Stimulated activated CD8-positive, alpha-beta memory T cell treated with anti-CD3 and anti-CD28 coated beads, Interleukin-4, amount 100 ng/mL, for 1 hour (primary cell): ENCODE measurements at regions not wholly inside any gene's neighbourhood (a gene's known extent, or its start where the extent isn't known, plus 50 kb on each side); places are given as distances from the start of the nearest gene placed in this dataset.

Experiments
- DNase-seq, 2 donors: peaks; one replicate each; pipeline ENCODE4 v3.0.0-alpha.2; 2020; ENCODE audit warnings: low read depth in 2 of 2, low spot score in 1 of 2

GRCh38 chr4:138894011-138894410 lies 121.6 kb upstream of the NOCT start:
- DNase-seq: no peak

DNA sequence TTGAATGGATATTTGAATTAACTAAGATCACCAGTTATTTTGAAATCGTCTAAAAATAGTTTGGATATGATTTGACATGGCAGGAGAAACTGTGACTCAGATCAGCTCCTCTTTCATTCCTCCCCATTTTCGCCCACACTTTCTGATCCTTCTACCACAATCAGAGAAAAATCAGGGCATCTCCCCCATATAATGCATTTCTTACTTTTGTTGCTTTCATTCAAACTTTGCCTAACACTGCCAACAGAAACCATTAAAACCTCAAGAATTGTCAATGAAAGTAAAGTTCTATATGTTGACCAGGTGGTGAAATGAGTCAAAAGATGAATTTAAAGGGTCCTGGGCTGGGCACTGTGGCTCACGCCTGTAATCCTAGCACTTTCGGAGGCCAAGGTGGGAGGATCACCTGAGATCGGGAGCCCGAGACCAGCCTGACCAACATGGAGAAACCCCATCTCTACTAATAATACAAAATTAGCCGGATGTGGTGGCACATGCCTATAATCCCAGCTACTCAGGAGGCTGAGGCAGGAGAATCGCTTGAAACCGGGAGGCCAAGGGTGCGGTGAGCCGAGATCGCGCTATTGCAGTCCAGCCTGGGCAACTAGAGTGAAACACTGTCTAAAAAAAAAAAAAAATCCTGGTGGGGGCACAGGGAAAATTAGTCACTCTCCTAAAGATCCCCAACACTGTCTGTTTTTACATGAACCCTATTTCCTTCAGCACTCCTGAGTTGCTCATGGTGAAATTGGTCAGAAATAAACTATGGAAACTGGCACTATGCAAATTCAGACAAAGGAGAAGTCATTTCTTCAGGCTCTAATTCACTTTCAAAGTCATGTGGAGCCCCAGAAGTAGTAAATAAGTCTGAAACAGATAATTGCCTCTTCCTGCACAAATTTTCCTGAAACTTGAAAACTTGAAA lies 122.8 kb upstream of the NOCT start:
- no peak for DNase-seq

GRCh38 chr4:138891631-138892031 lies 124.0 kb upstream of the NOCT start:
- DNase-seq: no peak

GRCh38 chr4:138890891-138891570 lies 124.5 kb upstream of the NOCT start:
- no peak for DNase-seq

GRCh38 chr4:138889216-138889615 lies 126.4 kb upstream of the NOCT start:
- no peak for DNase-seq

- DNase-seq: no peak
Measured at GRCh38 chr4:138887741-138888140, 127.8 kb upstream of the NOCT start.

- DNase-seq: no peak
Measured at GRCh38 chr4:138887341-138887740, 128.2 kb upstream of the NOCT start.

GRCh38 chr4:138879757-138880156 lies 135.8 kb upstream of the NOCT start:
- DNase-seq: no peak

- DNase-seq: no peak
Measured at GRCh38 chr4:138875891-138876608, 139.5 kb upstream of the NOCT start.

- no peak for DNase-seq
Measured at GRCh38 chr4:138871555-138871875, 144.1 kb upstream of the NOCT start.

DNA sequence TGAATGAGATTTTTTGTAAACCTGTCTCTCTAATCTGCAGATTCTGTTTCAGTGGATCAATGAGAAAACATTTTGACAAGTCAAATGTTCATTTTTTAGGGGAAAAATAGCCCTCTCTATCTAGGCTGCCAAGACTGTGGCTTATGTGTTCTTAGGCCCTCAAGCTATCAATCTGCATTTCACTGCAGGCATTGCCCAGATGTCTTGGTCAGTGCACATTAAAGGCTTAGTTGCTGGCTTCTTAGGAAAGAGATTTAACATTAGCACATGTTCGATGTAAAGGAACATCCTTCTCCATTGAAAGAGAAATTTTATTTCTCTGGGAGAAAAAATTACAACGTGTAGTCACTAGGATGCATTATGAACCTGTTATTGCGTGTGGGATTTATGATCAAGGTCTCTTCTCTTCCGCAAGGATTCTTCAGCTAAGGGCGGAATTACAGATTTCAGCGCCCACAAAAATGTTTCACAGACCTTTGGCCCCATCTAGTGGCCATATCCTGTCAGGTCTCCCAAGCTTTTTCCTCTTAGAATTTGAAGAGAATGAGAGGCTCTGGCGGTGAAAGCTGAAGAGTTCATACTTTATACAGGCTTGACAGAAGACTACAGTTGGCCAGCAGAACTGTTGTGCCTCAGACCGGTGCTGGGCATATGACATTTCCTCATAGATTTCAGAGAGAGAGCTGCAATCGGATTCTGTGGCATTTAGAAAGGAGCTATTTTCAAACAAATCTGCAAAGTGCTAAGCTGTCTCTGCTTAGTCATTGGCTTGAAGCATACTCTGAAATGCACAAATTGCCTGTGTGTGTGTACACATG lies 144.6 kb upstream of the NOCT start:
- DNase-seq: no peak

DNA sequence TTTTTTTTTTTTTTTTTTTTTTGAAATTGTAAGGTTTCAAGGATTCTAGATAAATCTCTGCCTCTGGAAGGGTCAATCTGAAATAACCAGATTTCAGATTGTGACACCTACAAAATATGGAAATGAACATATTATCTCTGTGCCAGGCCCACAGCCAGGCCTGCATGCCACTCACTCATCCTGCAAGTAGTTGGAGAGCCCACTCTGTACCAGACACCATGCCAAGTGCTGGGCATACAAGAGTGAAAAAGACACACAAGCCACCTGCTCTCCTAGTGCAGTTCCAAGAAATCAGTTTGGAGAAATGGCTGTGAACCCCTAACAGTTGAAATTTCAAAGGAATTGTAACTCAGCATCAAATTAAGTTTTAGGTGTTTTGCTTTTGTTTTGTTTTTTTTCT lies 145.9 kb upstream of the NOCT start:
- DNase-seq: no peak

GRCh38 chr4:138869165-138869564 lies 146.4 kb upstream of the NOCT start:
- DNase-seq: no peak

DNA sequence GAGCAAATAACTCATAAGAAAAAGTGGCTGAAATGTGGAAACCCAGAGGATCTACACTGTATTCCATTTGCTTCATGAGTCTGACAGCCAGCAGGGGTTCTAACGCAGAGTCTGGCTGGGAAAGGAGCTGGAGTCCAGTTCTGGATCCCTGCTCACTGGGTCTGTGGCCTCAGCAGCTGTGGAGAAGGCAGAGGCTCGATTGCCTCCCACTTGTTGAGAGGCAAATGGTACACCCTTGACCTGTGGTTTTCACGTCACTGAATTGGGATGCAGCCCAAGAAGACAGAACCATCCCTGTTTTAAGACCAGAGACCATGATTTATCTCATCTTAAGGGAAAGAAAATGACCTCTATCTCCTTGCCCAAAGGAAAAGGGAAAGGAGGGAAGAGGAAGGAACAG lies 147.0 kb upstream of the NOCT start:
- no peak for DNase-seq

- DNase-seq: no peak
Measured at GRCh38 chr4:138867404-138867803, 148.2 kb upstream of the NOCT start.

DNA sequence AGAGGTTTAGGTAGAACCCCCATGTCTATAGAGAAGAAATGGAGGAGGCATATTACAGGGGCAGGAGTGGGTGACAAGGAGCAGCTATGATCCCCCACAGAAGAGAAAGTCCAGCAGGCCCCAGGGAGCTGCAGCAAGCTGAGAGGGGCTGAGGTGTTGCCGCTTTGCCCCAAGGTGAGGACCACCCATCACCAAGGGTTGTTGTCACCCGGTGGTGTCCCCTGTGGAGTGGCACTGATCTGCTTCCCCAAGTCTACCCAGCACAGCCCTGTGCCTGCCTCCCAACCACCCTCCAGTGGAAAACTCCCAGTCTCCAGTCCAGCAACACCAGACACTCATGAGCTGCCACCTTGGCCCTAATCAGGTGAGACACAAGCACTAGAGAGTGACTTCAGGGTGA lies 149.3 kb upstream of the NOCT start:
- DNase-seq: no peak

- no peak for DNase-seq
Measured at GRCh38 chr4:138865765-138866164, 149.8 kb upstream of the NOCT start.

GRCh38 chr4:138864961-138865720 lies 150.4 kb upstream of the NOCT start:
- no peak for DNase-seq

DNA sequence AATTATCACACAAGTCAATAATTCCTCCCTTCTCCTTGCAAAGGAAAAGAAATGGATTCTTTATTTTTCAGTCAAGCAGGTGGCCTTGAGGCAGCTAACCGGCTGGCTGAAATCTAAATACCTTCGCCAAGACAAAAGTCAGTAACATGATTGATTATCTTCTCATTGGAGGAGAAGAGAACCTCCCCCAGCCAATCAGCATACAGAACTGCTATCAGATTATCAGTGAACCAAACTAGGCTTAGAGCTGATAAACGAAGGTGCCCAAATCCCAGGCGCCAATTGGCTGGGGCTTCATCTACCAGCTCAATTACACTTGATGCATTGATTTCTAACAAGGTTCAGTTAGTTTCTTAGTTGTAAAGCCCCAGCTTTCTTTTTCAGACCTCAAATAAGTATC lies 152.4 kb upstream of the NOCT start:
- no peak for DNase-seq

DNA sequence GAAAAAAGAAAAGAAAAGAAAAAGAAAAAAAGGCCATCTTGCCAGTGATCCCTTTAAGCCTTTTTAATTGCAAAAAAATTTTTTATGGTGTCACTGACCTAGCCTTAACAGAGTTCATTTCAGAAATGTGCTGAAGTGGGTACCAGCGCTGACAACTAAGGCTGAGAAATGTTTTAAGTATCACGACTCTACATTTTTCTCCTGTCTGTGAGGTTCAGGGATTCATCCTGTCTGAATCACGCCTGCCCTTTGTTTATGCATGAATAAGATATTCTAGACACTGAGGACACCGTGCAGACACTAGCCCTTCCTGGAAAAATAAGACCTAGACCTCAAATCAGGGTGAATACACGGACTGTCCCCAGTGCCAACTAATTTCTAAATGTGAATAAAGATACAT lies 154.4 kb upstream of the NOCT start:
- DNase-seq: no peak
